Parathyroid adenoma (tissue), 2 donors: ENCODE measurements at regions not wholly inside any gene's neighbourhood (a gene's known extent, or its start where the extent isn't known, plus 50 kb on each side); places are given as distances from the start of the nearest gene placed in this dataset.

Experiments used
- H2AFZ ChIP-seq: fragments of 300-600 bp; sonication (generic); one replicate; pipeline ENCODE4 v1.7.0; 2017; ENCODE audit warnings: antibody characterized with exemption, mild to moderate bottlenecking
- H3K27ac ChIP-seq: fragments of 300-600 bp; sonication (generic); one replicate; pipeline ENCODE4 v1.7.0; 2017
- H3K27me3 ChIP-seq: fragments of 300-600 bp; sonication (generic); one replicate; pipeline ENCODE4 v1.7.0; 2017; ENCODE audit warnings: low read length; ENCODE audit not compliant: control insufficient read depth, insufficient read depth
- H3K36me3 ChIP-seq: fragments of 300-600 bp; sonication (generic); one replicate; pipeline ENCODE4 v1.7.0; 2017; ENCODE audit warnings: low read length; ENCODE audit not compliant: control insufficient read depth, insufficient read depth
- H3K4me1 ChIP-seq: fragments of 300-600 bp; sonication (generic); one replicate; pipeline ENCODE4 v1.7.0; 2017; ENCODE audit warnings: control low read depth
- H3K4me2 ChIP-seq: fragments of 300-600 bp; sonication (generic); one replicate; pipeline ENCODE4 v1.7.0; 2017; ENCODE audit warnings: low read length
- H3K4me3 ChIP-seq: fragments of 300-600 bp; sonication (generic); one replicate; pipeline ENCODE4 v1.7.0; 2017; ENCODE audit warnings: low read depth, low read length
- H3K79me2 ChIP-seq: fragments of 300-600 bp; sonication (generic); one replicate; pipeline ENCODE4 v1.7.0; 2017; ENCODE audit warnings: control low read depth
- H3K9ac ChIP-seq: fragments of 300-600 bp; sonication (generic); one replicate; pipeline ENCODE4 v1.7.0; 2017; ENCODE audit warnings: mild to moderate bottlenecking
- H3K9me3 ChIP-seq: fragments of 300-600 bp; sonication (generic); one replicate; pipeline ENCODE4 v1.7.0; 2017; ENCODE audit warnings: low read length; ENCODE audit not compliant: control insufficient read depth
- CTCF ChIP-seq: fragments of 300-600 bp; sonication (generic); IDR thresholded peaks from one replicate; pipeline ENCODE4 v1.7.0; 2017; ENCODE audit warnings: antibody characterized with exemption, mild to moderate bottlenecking
- donor health status: primary hyperparathyroidism.

- H3K79me2 ChIP-seq, result no peaks in the 10 kb centered on the region
Observed at GRCh38 chr10:44516891-44517290, 132.0 kb upstream of the CXCL12 start.

GRCh38 chr10:44517635-44518034, 132.7 kb upstream of the CXCL12 start:
- H3K27ac ChIP-seq, result no peak overlapping the region
- no peak overlapping the region for H3K4me2 ChIP-seq
- no peak overlapping the region for H3K4me3 ChIP-seq
- no peaks in the 10 kb centered on the region for H3K79me2 ChIP-seq
- H3K9ac ChIP-seq, result no peak overlapping the region
- H3K36me3 ChIP-seq, result no peaks in the 10 kb centered on the region
- H3K4me1 ChIP-seq, result no peaks in the 10 kb centered on the region
- TF ChIP-seq CTCF, result no peak
- H2AFZ ChIP-seq, result no peak overlapping the region
- no peaks in the 10 kb centered on the region for H3K9me3 ChIP-seq
- H3K27me3 ChIP-seq, result no peaks in the 10 kb centered on the region

More at GRCh38 chr10:44516891-44517290, 132.0 kb upstream of the CXCL12 start:
- no peak overlapping the region for H3K4me3 ChIP-seq
- no peak overlapping the region for H3K27ac ChIP-seq
- H3K9ac ChIP-seq, result no peak overlapping the region
- H3K36me3 ChIP-seq, result no peaks in the 10 kb centered on the region
- no peaks in the 10 kb centered on the region for H3K4me1 ChIP-seq
- H3K4me2 ChIP-seq, result no peak overlapping the region
- no peak overlapping the region for H2AFZ ChIP-seq
- no peaks in the 10 kb centered on the region for H3K9me3 ChIP-seq
- no peak for TF ChIP-seq CTCF
- no peaks in the 10 kb centered on the region for H3K27me3 ChIP-seq

GRCh38 chr10:44519361-44519760, 134.5 kb upstream of the CXCL12 start:
- TF ChIP-seq CTCF, result no peak
- Histone ChIP-seq H3K36me3 (no peaks in the 10 kb centered on the region), H3K9me3 (no peaks in the 10 kb centered on the region), H2AFZ (no peak overlapping the region), H3K27ac (no peak overlapping the region), H3K79me2 (no peaks in the 10 kb centered on the region), H3K27me3 (no peaks in the 10 kb centered on the region), H3K4me3 (no peak overlapping the region), H3K4me1 (no peaks in the 10 kb centered on the region), H3K9ac (no peak overlapping the region), H3K4me2 (no peak overlapping the region)

GRCh38 chr10:44520651-44521050, 135.8 kb upstream of the CXCL12 start:
- Histone ChIP-seq H3K4me2 (no peak overlapping the region), H3K4me3 (no peak overlapping the region), H3K36me3 (no peaks in the 10 kb centered on the region), H3K9ac (no peak overlapping the region), H3K79me2 (no peaks in the 10 kb centered on the region), H3K4me1 (no peaks in the 10 kb centered on the region), H2AFZ (no peak overlapping the region), H3K27ac (no peak overlapping the region), H3K9me3 (no peaks in the 10 kb centered on the region), H3K27me3 (no peaks in the 10 kb centered on the region)
- no peak for TF ChIP-seq CTCF

GRCh38 chr10:44539178-44539577, 154.3 kb upstream of the CXCL12 start:
- H3K36me3 ChIP-seq, result no peaks in the 10 kb centered on the region
- no peak overlapping the region for H3K4me2 ChIP-seq
- no peak for TF ChIP-seq CTCF
- H3K4me3 ChIP-seq, result no peak overlapping the region
- H3K9ac ChIP-seq, result no peak overlapping the region
- H2AFZ ChIP-seq, result no peak overlapping the region
- no peaks in the 10 kb centered on the region for H3K4me1 ChIP-seq
- no peaks in the 10 kb centered on the region for H3K9me3 ChIP-seq
- no peak overlapping the region for H3K27ac ChIP-seq
- H3K79me2 ChIP-seq, result no peaks in the 10 kb centered on the region
- H3K27me3 ChIP-seq, result no peaks in the 10 kb centered on the region
